Epithelial cell of esophagus (primary cell): ENCODE measurements at regions not wholly inside any gene's neighbourhood (a gene's known extent, or its start where the extent isn't known, plus 50 kb on each side); places are given as distances from the start of the nearest gene placed in this dataset.
A peak's percentile ranks its signal among the peaks of the same experiment; 100 is the strongest.

Experiments
- DNase-seq: peaks from one replicate; pipeline ENCODE4 v3.0.0; 2010; ENCODE audit warnings: low read depth
- H3K4me3 ChIP-seq: 2 replicates; pipeline ENCODE4 v1.5.1; 2011; ENCODE audit warnings: mild to moderate bottlenecking, low read length, control low read depth
- CTCF ChIP-seq: IDR thresholded peaks from 2 replicates; pipeline ENCODE4 v1.5.1; 2011; ENCODE audit warnings: low read depth, mild to moderate bottlenecking, low read length, control low read depth, inconsistent platforms; ENCODE audit not compliant: insufficient read depth; ENCODE audit errors: missing control alignments

GRCh38 chr1:8077602-8078001, 51.5 kb upstream of the ERRFI1 start:
- H3K4me3 ChIP-seq: no peak overlapping the region
- TF ChIP-seq CTCF: no peak
- peak; percentile 39 for DNase-seq

GRCh38 chr1:8077120-8077573, 51.0 kb upstream of the ERRFI1 start:
- no peak overlapping the region for H3K4me3 ChIP-seq
- DNase-seq: peak; percentile 82
- TF ChIP-seq CTCF: no peak

- DNase-seq: no peak
- H3K4me3 ChIP-seq: no peak overlapping the region
- TF ChIP-seq CTCF: no peak
Observed at GRCh38 chr1:8076176-8076575, 50.1 kb upstream of the ERRFI1 start.
